ENCODE measurements at regions not wholly inside any gene's neighbourhood (a gene's known extent, or its start where the extent isn't known, plus 50 kb on each side); places are given as distances from the start of the nearest gene placed in this dataset.

GRCh38 chrX:95693365-95693764, 991.3 kb upstream of the DIAPH2 start:
- Mint-ChIP-seq H3K36me3 (ENCODE audit: unreplicated experiment) (no peaks in the 10 kb centered on the region), H3K27ac (ENCODE audit: unreplicated experiment) (no peak overlapping the region), H3K27me3 (ENCODE audit: unreplicated experiment) (no peaks in the 10 kb centered on the region), H3K4me3 (ENCODE audit: unreplicated experiment) (no peak overlapping the region), H3K9me3 (ENCODE audit: unreplicated experiment) (no peaks in the 10 kb centered on the region), H3K4me1 (ENCODE audit: low read depth, unreplicated experiment) (no peaks in the 10 kb centered on the region)
- TF ChIP-seq, protein P1, sequence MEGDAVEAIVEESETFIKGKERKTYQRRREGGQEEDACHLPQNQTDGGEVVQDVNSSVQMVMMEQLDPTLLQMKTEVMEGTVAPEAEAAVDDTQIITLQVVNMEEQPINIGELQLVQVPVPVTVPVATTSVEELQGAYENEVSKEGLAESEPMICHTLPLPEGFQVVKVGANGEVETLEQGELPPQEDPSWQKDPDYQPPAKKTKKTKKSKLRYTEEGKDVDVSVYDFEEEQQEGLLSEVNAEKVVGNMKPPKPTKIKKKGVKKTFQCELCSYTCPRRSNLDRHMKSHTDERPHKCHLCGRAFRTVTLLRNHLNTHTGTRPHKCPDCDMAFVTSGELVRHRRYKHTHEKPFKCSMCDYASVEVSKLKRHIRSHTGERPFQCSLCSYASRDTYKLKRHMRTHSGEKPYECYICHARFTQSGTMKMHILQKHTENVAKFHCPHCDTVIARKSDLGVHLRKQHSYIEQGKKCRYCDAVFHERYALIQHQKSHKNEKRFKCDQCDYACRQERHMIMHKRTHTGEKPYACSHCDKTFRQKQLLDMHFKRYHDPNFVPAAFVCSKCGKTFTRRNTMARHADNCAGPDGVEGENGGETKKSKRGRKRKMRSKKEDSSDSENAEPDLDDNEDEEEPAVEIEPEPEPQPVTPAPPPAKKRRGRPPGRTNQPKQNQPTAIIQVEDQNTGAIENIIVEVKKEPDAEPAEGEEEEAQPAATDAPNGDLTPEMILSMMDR (IDR thresholded peaks at IDR 0.05; ENCODE audit: partially characterized antibody, unreplicated experiment) = no peak
- DNase-seq = no peak

GRCh38 chrX:95703696-95704095, 980.9 kb upstream of the DIAPH2 start:
- peaks cover 2% of the 10 kb centered on the region for H3K9me3 Mint-ChIP-seq (ENCODE audit: unreplicated experiment)
- TF ChIP-seq, protein P1 (IDR thresholded peaks at IDR 0.05; ENCODE audit: partially characterized antibody, unreplicated experiment) = no peak
- DNase-seq = no peak
- H3K27me3 Mint-ChIP-seq (ENCODE audit: unreplicated experiment) = no peaks in the 10 kb centered on the region
- H3K36me3 Mint-ChIP-seq (ENCODE audit: unreplicated experiment) = no peaks in the 10 kb centered on the region
- H3K4me1 Mint-ChIP-seq (ENCODE audit: low read depth, unreplicated experiment) = no peaks in the 10 kb centered on the region
- H3K27ac Mint-ChIP-seq (ENCODE audit: unreplicated experiment) = no peak overlapping the region
- no peak overlapping the region for H3K4me3 Mint-ChIP-seq (ENCODE audit: unreplicated experiment)

DNA sequence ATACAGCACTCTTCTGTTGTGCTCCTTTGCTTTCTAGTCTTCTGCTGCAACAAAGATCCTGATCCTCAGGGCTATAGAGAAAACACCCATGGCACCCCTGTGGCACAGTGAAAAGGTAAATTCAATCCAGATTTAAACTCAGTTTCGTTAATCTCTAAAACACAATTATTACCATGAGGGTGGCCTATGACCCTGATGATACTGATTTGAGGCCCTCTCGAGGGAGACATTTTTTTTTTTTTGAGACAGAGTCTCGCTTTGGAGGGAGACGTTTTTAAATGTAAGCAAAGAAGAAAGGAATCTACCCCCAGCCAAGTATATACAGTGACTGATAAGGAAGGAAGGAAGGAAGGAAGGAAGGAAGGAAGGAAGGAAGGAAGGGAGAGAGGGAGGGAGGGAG, 967.8 kb upstream of the DIAPH2 start:
- Mint-ChIP-seq H3K4me3 (ENCODE audit: unreplicated experiment) (no peak overlapping the region), H3K36me3 (ENCODE audit: unreplicated experiment) (peaks cover 4% of the 10 kb centered on the region), H3K27ac (ENCODE audit: unreplicated experiment) (no peak overlapping the region)

DNA sequence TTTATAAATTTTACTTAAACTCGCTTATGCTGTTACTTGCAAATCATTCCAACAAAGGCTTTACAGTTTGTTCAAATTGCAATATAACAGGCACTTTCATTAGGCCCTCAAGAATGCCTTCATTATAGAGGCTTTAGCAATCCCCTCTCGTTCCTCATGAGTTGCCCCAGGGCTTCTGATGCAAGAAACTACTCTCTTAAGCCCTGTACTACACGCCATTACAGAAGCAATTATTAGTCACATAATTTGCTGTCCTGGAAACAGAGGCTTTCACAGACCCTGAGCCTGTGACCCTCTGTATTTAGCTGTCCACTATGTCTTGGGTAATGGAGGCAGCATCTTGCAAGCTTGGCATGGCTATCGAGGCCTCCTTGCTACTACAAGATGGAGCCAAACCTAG, 965.9 kb upstream of the DIAPH2 start:
- Mint-ChIP-seq H3K27ac (ENCODE audit: unreplicated experiment) (no peak overlapping the region), H3K9me3 (ENCODE audit: unreplicated experiment) (no peaks in the 10 kb centered on the region), H3K36me3 (ENCODE audit: unreplicated experiment) (peaks cover 4% of the 10 kb centered on the region), H3K4me3 (ENCODE audit: unreplicated experiment) (no peak overlapping the region), H3K27me3 (ENCODE audit: unreplicated experiment) (no peaks in the 10 kb centered on the region), H3K4me1 (ENCODE audit: low read depth, unreplicated experiment) (no peaks in the 10 kb centered on the region)
- no peak for DNase-seq
- TF ChIP-seq, protein P1 (IDR thresholded peaks at IDR 0.05; ENCODE audit: partially characterized antibody, unreplicated experiment) = no peak

More for the DNA sequence above, 967.8 kb upstream of the DIAPH2 start:
- TF ChIP-seq, protein P1 (IDR thresholded peaks at IDR 0.05; ENCODE audit: partially characterized antibody, unreplicated experiment) = no peak
- H3K4me1 Mint-ChIP-seq (ENCODE audit: low read depth, unreplicated experiment) = no peaks in the 10 kb centered on the region
- no peak for DNase-seq
- H3K27me3 Mint-ChIP-seq (ENCODE audit: unreplicated experiment) = no peaks in the 10 kb centered on the region
- no peaks in the 10 kb centered on the region for H3K9me3 Mint-ChIP-seq (ENCODE audit: unreplicated experiment)

GRCh38 chrX:95721011-95721410, 963.6 kb upstream of the DIAPH2 start:
- no peak overlapping the region for H3K27ac Mint-ChIP-seq (ENCODE audit: unreplicated experiment)
- H3K4me1 Mint-ChIP-seq (ENCODE audit: low read depth, unreplicated experiment) = no peaks in the 10 kb centered on the region
- no peaks in the 10 kb centered on the region for H3K36me3 Mint-ChIP-seq (ENCODE audit: unreplicated experiment)
- no peak for DNase-seq
- no peaks in the 10 kb centered on the region for H3K9me3 Mint-ChIP-seq (ENCODE audit: unreplicated experiment)
- H3K27me3 Mint-ChIP-seq (ENCODE audit: unreplicated experiment) = no peaks in the 10 kb centered on the region
- TF ChIP-seq, protein P1 (IDR thresholded peaks at IDR 0.05; ENCODE audit: partially characterized antibody, unreplicated experiment) = no peak
- H3K4me3 Mint-ChIP-seq (ENCODE audit: unreplicated experiment) = no peak overlapping the region

All from glutamatergic neuron (in vitro differentiated cells).